Breast epithelium (tissue), 4 donors: ENCODE measurements at regions not wholly inside any gene's neighbourhood (a gene's known extent, or its start where the extent isn't known, plus 50 kb on each side); places are given as distances from the start of the nearest gene placed in this dataset.

Experiments
- DNase-seq, 2 donors: peaks; one replicate each; pipeline ENCODE4 v3.0.0-alpha.2; 2019; ENCODE audit warnings: low spot score in 2 of 2
- H3K27ac ChIP-seq, 2 donors: fragments of 200-600 bp; sonication (generic) in 1 of 2; one replicate each; pipeline ENCODE4 v1.5.1; 2016 to 2019; ENCODE audit warnings: mild to moderate bottlenecking in 1 of 2
- H3K27me3 ChIP-seq, 2 donors: fragments of 200-600 bp; sonication (generic) in 1 of 2; one replicate each; pipeline versions ENCODE4 v1.5.1 to v1.6.0; 2017 to 2019; ENCODE audit warnings: control low read depth in 1 of 2, mild to moderate bottlenecking in 1 of 2
- H3K36me3 ChIP-seq: fragments of 200-600 bp; one replicate; pipeline ENCODE4 v1.5.1; 2019
- H3K4me1 ChIP-seq, 2 donors: fragments of 200-600 bp; sonication (generic); one replicate each; pipeline ENCODE4 v1.5.1; 2016 to 2019; ENCODE audit warnings: control low read depth in 1 of 2
- H3K4me3 ChIP-seq, 3 donors: fragments of 200-600 bp; sonication (generic); 1 replicate in 2 of 3; 2 replicates in 1 of 3; pipeline ENCODE4 v1.5.1; 2016 to 2019; ENCODE audit warnings: mild to moderate bottlenecking in 3 of 3, moderate library complexity in 2 of 3
- H3K9me3 ChIP-seq, 2 donors: fragments of 200-600 bp; sonication (generic) in 1 of 2; one replicate each; pipeline ENCODE4 v1.5.1; 2016 to 2019; ENCODE audit warnings: control low read depth in 1 of 2
- CTCF ChIP-seq, 3 donors: fragments of 450-650 bp; IDR thresholded peaks; one replicate each; pipeline ENCODE4 v1.5.1; 2016 to 2017; ENCODE audit warnings: antibody characterized with exemption in 3 of 3, mild to moderate bottlenecking in 3 of 3, moderate library complexity in 3 of 3
- POLR2A ChIP-seq: fragments of 450-650 bp; IDR thresholded peaks from one replicate; pipeline ENCODE4 v1.6.1; 2016; ENCODE audit warnings: antibody characterized with exemption, mild to moderate bottlenecking, moderate library complexity
- POLR2AphosphoS5 ChIP-seq, 3 donors: sonication (generic); formaldehyde crosslinking; IDR thresholded peaks; one replicate each; pipeline ENCODE4 v1.6.1; 2017; ENCODE audit warnings: antibody characterized with exemption in 3 of 3
- intact Hi-C: fragments of 100-400 bp; cut with DNase I; formaldehyde crosslinking; loops from one replicate; pipeline ENCODE4 v1.15.1; 2023; ENCODE audit warnings: low total_unique reads

DNA sequence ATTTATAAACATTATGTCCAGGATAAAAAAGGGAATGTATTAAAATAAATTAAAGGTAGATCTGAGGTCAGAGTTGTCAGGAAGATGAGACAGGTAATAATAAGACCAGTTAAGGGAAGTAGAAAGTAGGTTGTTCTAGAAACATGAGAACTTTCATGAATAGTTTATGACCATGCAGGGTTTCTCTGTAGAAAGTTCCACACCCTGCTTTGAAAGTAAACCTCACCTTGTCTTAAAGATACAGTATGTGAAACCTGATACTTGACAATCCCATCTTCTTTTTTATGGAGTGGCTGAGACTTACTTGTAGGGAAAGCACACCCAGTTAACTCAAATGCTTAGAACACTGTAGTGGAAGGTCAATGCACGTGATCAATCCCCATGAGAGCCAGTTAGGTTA lies 260.6 kb upstream of the ZNF462 start:
- no peak for TF ChIP-seq POLR2AphosphoS5 (IDR thresholded peaks at IDR 0.05)
- no peak for TF ChIP-seq CTCF (IDR thresholded peaks at IDR 0.05)
- no peak for TF ChIP-seq POLR2A
- intact Hi-C loops, result no loop called here
- no peaks in the 10 kb centered on the region for H3K4me1 ChIP-seq
- H3K9me3 ChIP-seq, result no peaks in the 10 kb centered on the region
- no peak overlapping the region for H3K4me3 ChIP-seq
- no peaks in the 10 kb centered on the region for H3K27me3 ChIP-seq
- no peaks in the 10 kb centered on the region for H3K36me3 ChIP-seq
- DNase-seq, result no peak
- H3K27ac ChIP-seq, result no peak overlapping the region

DNA sequence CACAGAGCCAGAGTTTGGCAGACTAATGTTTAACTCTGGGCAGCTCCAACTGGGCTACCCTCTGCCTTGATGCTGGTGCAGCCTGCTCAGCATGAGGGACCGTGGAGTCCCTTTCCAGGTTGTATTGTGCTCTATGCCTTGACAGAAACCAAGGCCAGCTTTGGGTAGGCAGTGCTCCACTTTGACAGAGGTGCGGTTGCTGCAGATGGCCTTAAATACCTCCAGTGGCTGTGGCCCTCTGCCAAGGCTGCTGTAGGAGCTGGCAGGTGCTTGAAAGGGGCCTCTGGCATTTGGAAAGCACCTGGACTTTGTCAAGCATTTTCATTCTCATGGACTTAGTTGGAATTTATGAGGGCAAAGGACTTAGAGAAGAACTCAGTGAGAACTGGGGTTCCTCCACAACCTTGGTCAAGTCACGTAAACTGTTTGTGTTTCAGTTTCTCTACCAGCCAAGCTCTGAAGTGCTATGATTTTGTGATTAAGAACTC lies 249.7 kb upstream of the ZNF462 start:
- no peak for TF ChIP-seq POLR2AphosphoS5 (IDR thresholded peaks at IDR 0.05)
- TF ChIP-seq POLR2A, result no peak
- TF ChIP-seq CTCF (IDR thresholded peaks at IDR 0.05), result no peak
- H3K4me1 ChIP-seq, result no peaks in the 10 kb centered on the region
- no peak for DNase-seq
- no peak overlapping the region for H3K4me3 ChIP-seq
- H3K9me3 ChIP-seq, result no peaks in the 10 kb centered on the region
- intact Hi-C loops, result no loop called here
- H3K36me3 ChIP-seq, result no peaks in the 10 kb centered on the region
- H3K27me3 ChIP-seq, result no peaks in the 10 kb centered on the region
- no peak overlapping the region for H3K27ac ChIP-seq

GRCh38 chr9:106615118-106615889 lies 247.7 kb upstream of the ZNF462 start:
- Histone ChIP-seq H3K27me3 (no peaks in the 10 kb centered on the region), H3K9me3 (no peaks in the 10 kb centered on the region), H3K4me1 (no peaks in the 10 kb centered on the region), H3K27ac (no peak overlapping the region), H3K4me3 (no peak overlapping the region), H3K36me3 (no peaks in the 10 kb centered on the region)
- intact Hi-C loops, result no loop called here
- TF ChIP-seq POLR2A (no peak), POLR2AphosphoS5 (IDR thresholded peaks at IDR 0.05) (no peak), CTCF (IDR thresholded peaks at IDR 0.05) (no peak)
- no peak for DNase-seq

DNA sequence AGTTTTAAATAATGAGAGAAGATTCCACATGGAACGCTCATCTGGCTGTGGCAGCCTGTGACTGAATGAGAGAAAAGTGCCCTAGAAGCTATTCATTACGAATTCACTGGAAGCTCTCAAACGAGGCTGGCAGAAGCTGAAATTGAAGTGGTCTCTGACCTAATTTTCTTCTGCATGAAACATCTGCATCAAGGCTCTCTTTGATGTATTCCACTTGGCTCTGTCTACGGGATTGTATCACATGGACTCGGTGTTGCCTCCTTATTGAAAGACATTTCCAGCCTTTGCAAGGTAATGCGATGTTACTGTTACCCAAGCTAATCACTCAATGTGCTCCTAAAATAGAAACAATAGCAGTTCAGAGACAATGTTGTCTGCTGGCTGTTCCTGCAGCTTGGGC lies 246.9 kb upstream of the ZNF462 start:
- Histone ChIP-seq H3K4me1 (no peaks in the 10 kb centered on the region), H3K27me3 (no peaks in the 10 kb centered on the region), H3K27ac (no peak overlapping the region), H3K36me3 (no peaks in the 10 kb centered on the region), H3K9me3 (no peaks in the 10 kb centered on the region), H3K4me3 (no peak overlapping the region)
- no peak for TF ChIP-seq POLR2A
- TF ChIP-seq POLR2AphosphoS5 (IDR thresholded peaks at IDR 0.05), result no peak
- TF ChIP-seq CTCF (IDR thresholded peaks at IDR 0.05), result no peak
- intact Hi-C loops, result no loop called here
- DNase-seq, result no peak

DNA sequence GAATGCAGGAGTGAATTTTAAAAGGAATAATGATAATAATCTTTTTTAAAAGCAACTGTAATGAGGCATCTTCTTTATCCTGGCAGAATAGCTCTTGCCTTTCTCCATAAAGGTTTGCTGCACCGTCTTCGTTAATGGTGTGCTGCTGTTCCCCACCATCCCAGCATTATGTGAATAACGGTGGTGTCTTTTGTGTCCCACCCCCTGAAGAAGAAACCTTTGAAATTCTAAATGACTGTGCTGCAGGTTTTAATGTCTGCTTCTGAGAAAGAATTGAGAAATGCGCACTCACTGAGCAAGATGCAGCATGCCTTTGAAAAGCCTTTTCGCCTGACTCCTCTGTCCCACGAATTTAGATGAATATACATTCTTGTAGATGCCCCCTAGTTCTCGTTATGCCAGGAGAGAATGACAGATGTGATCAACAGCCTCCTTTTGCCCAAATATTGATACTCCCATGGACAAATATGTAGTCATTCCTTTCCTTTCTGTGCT lies 246.1 kb upstream of the ZNF462 start:
- DNase-seq, result no peak
- Histone ChIP-seq H3K27me3 (no peaks in the 10 kb centered on the region), H3K36me3 (no peaks in the 10 kb centered on the region), H3K27ac (no peak overlapping the region), H3K9me3 (no peaks in the 10 kb centered on the region), H3K4me3 (no peak overlapping the region), H3K4me1 (no peaks in the 10 kb centered on the region)
- no peak for TF ChIP-seq POLR2AphosphoS5 (IDR thresholded peaks at IDR 0.05)
- no peak for TF ChIP-seq POLR2A
- no peak for TF ChIP-seq CTCF (IDR thresholded peaks at IDR 0.05)
- intact Hi-C loops, result no loop called here
